ENCODE measurements at regions not wholly inside any gene's neighbourhood (a gene's known extent, or its start where the extent isn't known, plus 50 kb on each side); places are given as distances from the start of the nearest gene placed in this dataset.
"Not testable (repeated sequence)": the region's sequence is repeated elsewhere in the genome, so short reads cannot be mapped to it uniquely, and the experiment has no call there.

GRCh38 chr1:121558514-121558913 is 373.7 kb downstream of the SRGAP2C start:
- no peak for DNase-seq (ENCODE audit: low read depth in 1 of 2, low spot score in 1 of 2)
- TF ChIP-seq JUND (IDR thresholded peaks at IDR 0.05; ENCODE audit: low read depth) = no peak
- in situ Hi-C loops (cut with HindIII; ENCODE audit: low pct_unique_long_range_greater_than_20kb, low sequenced_read_pairs) = no loop called here

- DNase-seq (ENCODE audit: low read depth in 1 of 2, low spot score in 1 of 2) = no peak
- no peak for TF ChIP-seq JUND (IDR thresholded peaks at IDR 0.05; ENCODE audit: low read depth)
- in situ Hi-C loops (cut with HindIII; ENCODE audit: low pct_unique_long_range_greater_than_20kb, low sequenced_read_pairs) = no loop called here
Observed at GRCh38 chr1:121566346-121566745, 381.6 kb downstream of the SRGAP2C start.

DNA sequence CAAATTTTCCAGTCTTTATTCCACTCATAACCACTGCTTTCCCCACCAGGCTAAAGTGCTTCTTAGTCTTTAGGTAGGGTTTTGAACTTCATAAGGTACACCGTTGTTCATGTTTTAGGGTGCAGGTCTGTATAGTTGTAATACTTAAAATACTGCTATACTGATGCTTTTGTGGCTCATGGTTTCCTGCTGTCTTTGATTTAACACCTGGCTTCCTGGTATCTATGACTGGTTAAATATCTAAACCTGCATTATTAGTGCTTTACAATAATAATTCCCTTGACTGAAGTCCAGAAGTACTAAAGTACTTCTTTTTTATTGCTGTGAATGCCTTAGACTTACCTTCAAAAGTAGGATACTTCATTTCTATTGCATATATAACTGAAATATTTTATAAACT is 384.7 kb downstream of the SRGAP2C start:
- in situ Hi-C loops (cut with HindIII; ENCODE audit: low pct_unique_long_range_greater_than_20kb, low sequenced_read_pairs) = no loop called here
- DNase-seq (ENCODE audit: low read depth in 1 of 2, low spot score in 1 of 2) = no peak
- no peak for TF ChIP-seq JUND (IDR thresholded peaks at IDR 0.05; ENCODE audit: low read depth)

- DNase-seq (ENCODE audit: low read depth in 1 of 2, low spot score in 1 of 2); in situ Hi-C loops (cut with HindIII; ENCODE audit: low pct_unique_long_range_greater_than_20kb, low sequenced_read_pairs): not testable (repeated sequence)
Observed at GRCh38 chr1:121573881-121574504, 389.2 kb downstream of the SRGAP2C start.

DNA sequence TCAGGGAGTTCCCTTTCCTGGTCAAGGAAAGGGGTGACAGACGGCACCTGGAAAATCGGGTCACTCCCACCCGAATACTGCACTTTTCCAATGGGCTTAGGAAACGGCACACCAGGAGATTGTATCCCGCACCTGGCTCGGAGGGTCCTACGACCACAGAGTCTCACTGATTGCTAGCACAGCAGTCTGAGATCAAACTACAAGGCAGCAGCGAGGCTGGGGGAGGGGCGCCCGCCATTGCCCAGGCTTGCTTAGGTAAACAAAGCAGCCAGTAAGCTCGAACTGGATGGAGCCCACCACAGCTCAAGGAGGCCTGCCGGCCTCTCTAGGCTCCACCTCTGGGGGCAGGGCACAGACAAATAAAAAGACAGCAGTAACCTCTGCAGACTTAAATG is 389.7 kb downstream of the SRGAP2C start:
- in situ Hi-C loops (cut with HindIII; ENCODE audit: low pct_unique_long_range_greater_than_20kb, low sequenced_read_pairs); DNase-seq (ENCODE audit: low read depth in 1 of 2, low spot score in 1 of 2): not testable (repeated sequence)

GRCh38 chr1:121582898-121583297 is 398.1 kb downstream of the SRGAP2C start:
- DNase-seq (ENCODE audit: low read depth in 1 of 2, low spot score in 1 of 2); in situ Hi-C loops (cut with HindIII; ENCODE audit: low pct_unique_long_range_greater_than_20kb, low sequenced_read_pairs): not testable (repeated sequence)

DNA sequence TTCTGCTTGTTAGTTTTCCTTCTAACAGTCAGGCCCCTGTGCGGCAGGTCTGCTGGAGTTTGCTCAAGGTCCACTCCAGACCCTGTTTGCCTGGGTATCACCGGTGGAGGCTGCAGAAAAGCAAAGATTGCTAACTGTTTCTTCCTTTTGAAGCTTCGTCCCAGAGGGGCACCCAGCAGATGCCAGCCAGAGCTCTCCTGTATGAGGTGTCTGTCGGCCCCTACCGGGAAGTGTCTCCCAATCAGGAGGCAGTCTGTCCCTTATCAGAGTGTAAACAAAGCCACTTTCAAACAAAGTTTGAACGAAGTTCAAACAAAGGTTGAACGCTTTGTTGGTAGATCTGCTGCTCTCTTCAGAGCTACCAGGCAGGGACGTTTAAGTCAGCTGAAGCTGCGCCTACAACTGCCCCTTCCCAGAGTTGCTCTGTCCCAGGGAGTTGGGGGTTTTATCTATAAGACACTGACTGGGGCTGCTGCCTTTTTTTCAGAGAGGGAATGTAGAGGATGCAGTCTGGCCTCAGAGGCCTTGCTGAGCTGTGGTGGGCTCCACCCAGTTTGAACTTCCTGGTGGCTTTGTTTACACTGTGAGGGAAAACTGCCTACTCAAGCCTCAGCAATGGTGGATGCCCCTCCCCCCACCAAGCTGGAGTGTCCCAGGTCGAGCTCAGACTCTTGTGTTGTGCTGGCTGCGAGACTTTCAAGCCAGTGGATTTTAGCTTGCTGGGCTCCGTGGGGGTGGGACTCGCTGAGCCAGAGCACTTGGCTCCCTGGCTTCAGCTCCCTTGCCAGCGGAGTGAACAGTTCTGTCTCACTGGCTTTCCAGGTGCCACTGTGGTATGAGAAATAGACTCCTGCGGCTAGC is 401.8 kb downstream of the SRGAP2C start:
- TF ChIP-seq JUND (IDR thresholded peaks at IDR 0.05; ENCODE audit: low read depth) = no peak
- no peak for DNase-seq (ENCODE audit: low read depth in 1 of 2, low spot score in 1 of 2)
- in situ Hi-C loops (cut with HindIII; ENCODE audit: low pct_unique_long_range_greater_than_20kb, low sequenced_read_pairs) = no loop called here

DNA sequence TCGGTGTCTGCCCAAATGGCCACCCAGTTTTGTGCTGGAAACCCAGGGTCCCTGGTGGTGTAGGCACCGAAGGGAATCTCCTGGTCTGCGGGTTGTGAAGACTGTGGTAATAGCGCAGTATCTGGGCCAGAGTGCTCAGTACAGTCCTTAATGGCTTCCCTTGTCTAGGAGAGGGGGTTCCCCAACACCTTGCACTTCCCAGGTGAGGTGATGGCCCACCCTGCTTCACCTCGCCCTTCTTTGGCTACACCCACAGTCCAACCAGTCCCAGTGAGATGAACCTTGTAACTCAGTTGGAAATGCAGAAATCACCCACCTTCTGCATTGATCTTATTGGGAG is 402.4 kb downstream of the SRGAP2C start:
- in situ Hi-C loops (cut with HindIII; ENCODE audit: low pct_unique_long_range_greater_than_20kb, low sequenced_read_pairs) = no loop called here
- no peak for DNase-seq (ENCODE audit: low read depth in 1 of 2, low spot score in 1 of 2)
- no peak for TF ChIP-seq JUND (IDR thresholded peaks at IDR 0.05; ENCODE audit: low read depth)

- in situ Hi-C loops (cut with HindIII; ENCODE audit: low pct_unique_long_range_greater_than_20kb, low sequenced_read_pairs) = no loop called here
- no peak for TF ChIP-seq JUND (IDR thresholded peaks at IDR 0.05; ENCODE audit: low read depth)
- no peak for DNase-seq (ENCODE audit: low read depth in 1 of 2, low spot score in 1 of 2)
Observed at GRCh38 chr1:121587777-121588176, 403.0 kb downstream of the SRGAP2C start.

GRCh38 chr1:121594096-121594495 is 409.3 kb downstream of the SRGAP2C start:
- no peak for TF ChIP-seq JUND (IDR thresholded peaks at IDR 0.05; ENCODE audit: low read depth)
- in situ Hi-C loops (cut with HindIII; ENCODE audit: low pct_unique_long_range_greater_than_20kb, low sequenced_read_pairs) = no loop called here
- no peak for DNase-seq (ENCODE audit: low read depth in 1 of 2, low spot score in 1 of 2)

DNA sequence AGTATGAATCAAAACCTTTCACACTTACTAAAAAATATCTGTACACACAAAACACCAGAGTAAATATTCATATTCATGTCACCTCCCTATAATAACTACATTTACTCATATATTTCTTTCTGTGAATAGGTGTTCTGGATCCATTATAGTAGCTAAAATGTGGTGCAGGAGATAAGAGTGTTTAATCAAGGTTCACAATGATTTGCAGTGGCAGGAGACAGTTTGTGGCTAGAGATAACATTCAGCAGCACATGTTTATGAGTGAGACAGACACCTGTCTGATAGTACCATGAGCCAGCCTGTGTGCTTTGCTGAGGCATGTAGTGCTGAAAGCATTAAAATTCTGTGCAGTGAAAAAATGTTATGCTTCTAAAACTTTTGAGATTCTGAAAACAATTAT is 410.3 kb downstream of the SRGAP2C start:
- TF ChIP-seq JUND (IDR thresholded peaks at IDR 0.05; ENCODE audit: low read depth) = no peak
- DNase-seq (ENCODE audit: low read depth in 1 of 2, low spot score in 1 of 2) = no peak
- in situ Hi-C loops (cut with HindIII; ENCODE audit: low pct_unique_long_range_greater_than_20kb, low sequenced_read_pairs) = no loop called here

- in situ Hi-C loops (cut with HindIII; ENCODE audit: low pct_unique_long_range_greater_than_20kb, low sequenced_read_pairs); DNase-seq (ENCODE audit: low read depth in 1 of 2, low spot score in 1 of 2): not testable (repeated sequence)
Observed at GRCh38 chr1:121604843-121605444, 420.2 kb downstream of the SRGAP2C start.

- DNase-seq (ENCODE audit: low read depth in 1 of 2, low spot score in 1 of 2); in situ Hi-C loops (cut with HindIII; ENCODE audit: low pct_unique_long_range_greater_than_20kb, low sequenced_read_pairs): not testable (repeated sequence)
Observed at GRCh38 chr1:121607499-121607898, 422.7 kb downstream of the SRGAP2C start.

All from T47D (cell line).